HG02763 (cell line): ENCODE measurements at regions not wholly inside any gene's neighbourhood (a gene's known extent, or its start where the extent isn't known, plus 50 kb on each side); places are given as distances from the start of the nearest gene placed in this dataset.

Experiments used
- ATAC-seq: cut with Tn5 transposase; IDR thresholded peaks from one replicate; pipeline ENCODE4 v1.9.1; 2021; ENCODE audit warnings: mild to moderate bottlenecking, moderate library complexity; ENCODE audit not compliant: unreplicated experiment

DNA sequence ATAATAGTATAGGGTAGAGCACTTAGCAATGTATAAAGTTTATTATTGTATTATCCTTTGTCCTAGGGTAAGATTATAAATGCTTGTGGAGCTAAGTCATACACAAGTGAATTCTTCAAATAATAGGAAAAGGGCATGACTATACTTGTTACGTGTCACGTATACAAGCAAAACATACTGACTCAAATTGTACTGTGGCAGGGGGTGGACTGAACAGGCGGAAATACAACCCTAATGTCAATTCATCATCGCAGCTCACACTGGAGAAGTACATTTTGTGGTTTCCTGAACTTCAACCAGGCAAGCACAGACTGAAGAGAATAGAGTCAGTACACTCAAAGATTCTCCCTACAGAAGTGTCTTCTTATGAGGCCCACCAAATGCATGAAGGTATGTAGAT, 201.0 kb downstream of the MBD2 start:
- no peak for ATAC-seq

DNA sequence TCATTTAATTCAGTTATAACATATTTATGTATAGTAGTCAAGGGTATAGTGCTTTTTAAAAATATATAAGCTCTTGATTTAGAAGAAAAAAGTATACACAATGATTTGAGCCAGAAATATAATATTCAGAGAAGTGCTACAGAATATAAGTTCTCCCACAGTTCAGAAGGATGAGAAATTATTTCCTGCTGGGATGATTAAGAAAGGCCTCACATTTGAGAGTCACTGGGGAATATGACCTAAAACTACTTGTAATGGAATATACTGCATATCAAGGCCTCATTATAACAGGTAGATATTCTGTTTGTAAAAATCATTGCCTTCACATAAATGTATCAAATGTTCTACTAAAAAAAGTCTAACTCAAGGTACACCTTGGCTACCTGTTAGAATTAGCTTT, 203.5 kb downstream of the MBD2 start:
- ATAC-seq = no peak

DNA sequence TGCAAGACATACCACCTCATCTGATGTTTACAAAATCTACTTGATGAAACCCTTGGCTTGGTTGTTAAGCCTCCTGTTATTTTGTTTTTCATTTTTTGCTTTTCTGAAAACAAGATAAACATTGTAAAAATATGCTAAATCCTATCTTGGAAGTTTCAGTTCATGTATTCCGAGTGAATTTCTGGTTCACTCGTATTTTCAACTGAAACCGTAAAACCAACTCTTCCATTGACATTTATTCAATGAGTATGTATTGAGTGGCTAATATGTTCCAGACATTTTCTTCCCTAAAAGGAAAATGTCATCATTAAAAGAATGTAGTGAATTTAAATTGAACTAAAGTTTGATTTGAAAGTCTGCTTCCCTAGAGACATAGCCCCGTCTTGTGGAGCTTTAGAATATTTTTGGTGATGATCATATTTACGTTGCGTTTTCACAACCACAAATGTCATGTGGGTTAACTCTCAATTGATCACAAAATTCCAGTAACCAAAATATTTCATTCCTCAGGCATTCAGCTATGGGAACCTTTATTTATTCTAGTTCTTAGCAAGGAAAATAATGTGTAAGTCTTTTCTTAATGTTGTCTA, 204.2 kb downstream of the MBD2 start:
- ATAC-seq = no peak

DNA sequence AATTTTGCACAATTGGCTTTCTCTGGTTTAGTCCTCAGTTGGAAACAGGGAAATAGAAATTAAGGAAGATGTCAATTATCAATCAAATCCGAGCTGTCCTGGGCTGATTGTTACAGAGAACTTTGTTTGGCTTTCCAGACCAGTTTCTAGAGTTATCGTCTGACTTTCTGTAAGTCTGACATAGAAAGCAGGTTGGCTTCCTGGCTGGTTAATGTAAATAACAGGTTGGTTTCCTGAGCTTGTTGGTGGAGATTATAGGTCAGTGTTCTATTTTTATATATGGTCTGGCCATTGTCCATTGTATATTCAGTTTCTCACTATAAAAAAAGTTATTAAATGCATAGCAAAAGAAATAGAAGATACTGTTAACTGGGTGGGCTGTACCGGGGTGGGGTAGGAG, 204.8 kb downstream of the MBD2 start:
- ATAC-seq = no peak

DNA sequence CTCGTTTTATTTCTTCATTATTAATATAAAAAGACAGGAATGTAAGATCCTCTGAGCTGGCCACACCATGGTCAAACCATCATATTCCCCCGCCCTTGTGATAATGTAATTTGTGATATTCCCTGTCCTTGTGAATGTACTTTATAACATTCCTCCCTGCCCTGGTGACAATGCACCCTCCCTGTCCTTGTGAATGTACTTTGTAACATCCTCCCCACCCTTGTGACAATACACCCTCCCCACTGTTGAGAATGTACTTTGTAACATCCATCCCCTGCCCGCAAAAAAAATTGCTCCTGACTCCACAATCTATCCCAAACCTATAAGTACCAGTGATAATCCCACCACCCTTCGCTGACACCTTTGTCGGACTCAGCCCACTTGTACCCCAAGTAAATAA, 211.0 kb downstream of the MBD2 start:
- no peak for ATAC-seq

DNA sequence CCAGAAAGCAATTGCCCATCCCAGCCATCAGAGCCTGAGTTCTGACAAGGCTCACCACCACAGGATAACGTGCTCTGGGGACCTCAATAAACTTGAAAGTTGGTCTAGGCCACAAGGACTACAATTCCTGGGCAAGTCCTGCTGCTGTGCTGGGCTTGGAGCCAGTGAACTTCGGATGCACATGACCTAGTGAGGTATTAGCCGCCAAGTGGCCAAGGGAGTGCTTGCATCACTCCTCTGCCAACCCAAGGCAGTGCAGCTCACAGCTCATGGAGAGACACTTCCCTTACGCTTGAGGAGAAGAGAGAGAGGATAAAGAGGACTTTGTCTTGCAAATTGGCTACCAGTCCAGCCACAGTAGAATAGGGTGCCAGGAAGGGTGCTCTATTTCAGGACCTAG, 219.6 kb downstream of the MBD2 start:
- ATAC-seq = no peak

DNA sequence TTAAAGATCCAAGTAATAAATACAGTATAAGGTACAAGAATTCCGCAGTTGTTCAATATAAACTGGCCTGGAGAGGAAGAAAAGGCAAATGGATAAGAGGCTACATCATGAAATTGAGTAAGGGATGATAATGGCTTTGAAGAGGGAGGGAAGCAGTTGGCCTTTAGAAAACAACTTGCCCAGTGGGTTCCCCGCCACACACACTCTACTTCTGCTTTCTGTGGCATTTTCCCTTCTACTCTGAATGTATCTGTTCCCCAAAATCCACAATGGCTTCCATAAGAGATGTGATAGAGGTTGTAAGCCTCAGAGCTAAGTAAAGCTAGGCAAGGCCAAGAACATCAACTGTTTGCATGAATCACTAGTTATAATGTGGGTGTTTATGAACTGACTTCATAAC, 221.3 kb downstream of the MBD2 start:
- no peak for ATAC-seq

DNA sequence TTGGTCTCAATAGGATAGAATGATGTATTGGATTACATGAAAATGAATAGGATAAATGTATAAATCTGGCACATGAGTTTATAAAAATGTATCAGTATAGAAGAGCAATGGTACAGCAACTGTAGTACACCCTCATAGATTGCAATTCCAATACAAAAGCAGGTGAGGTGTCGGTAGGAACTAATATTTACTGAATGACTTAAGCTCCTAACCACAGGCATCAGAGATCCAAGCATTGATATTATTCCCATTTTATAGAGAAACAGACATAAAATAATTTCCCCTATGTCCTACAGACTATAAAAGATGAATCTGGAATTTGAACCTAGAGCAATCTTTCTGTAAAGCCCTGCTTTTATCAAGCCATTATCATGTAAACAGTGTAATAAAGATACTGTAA, 227.4 kb downstream of the MBD2 start:
- no peak for ATAC-seq

DNA sequence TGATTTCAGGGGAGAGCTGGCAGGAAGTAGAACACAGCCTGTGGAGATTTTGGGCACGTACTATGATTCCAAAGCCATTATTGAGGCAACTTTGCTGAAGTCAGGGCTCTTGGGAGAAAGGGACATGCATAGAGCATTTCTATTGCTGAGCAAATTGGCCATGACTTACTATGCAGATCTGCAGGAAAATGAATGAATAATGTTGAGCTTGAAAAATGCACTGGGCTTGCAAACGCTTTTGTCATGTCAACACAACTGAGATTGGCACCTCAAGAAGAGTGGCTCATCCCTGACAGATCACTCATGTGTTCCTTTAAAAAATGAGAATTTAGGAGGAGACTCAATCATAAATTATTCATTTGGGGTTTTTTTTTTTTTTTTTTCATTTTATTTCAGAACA, 230.5 kb downstream of the MBD2 start:
- no peak for ATAC-seq

DNA sequence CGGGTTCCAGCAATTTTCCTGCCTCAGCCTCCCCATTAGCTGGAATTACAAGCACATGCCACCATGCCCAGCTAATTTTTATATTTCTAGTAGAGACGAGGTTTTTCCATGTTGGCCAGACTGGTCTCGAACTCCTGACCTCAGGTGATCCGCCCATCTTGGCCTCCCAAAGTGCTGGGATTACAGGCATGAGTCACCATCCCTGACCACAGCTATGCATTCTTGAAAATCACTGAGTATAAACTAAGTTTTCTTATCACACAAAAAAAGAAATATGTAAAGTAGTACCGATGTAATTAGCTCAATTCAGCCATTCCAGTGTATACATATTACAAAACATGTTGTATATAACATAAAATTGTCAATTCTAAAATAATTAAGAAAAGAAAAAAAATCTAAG, 232.7 kb downstream of the MBD2 start:
- no peak for ATAC-seq

DNA sequence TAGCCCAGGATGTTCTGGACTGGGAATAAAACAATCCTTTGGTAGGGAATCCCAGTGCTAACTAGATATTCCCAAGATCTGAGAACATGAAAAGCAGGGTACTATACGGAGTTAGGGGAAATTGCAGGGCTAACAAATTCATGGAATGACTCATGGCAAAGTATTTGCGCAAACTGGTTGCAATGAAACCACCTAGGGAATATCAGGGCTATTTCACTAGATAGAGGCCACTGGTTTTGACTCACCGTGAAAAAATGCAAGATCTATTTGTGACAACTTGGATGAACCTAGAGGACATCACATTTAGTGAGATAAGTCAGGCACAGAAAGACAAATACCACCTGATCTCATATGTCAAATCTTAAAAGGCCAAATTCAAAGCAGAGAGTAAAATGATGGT, 233.3 kb downstream of the MBD2 start:
- ATAC-seq = no peak

DNA sequence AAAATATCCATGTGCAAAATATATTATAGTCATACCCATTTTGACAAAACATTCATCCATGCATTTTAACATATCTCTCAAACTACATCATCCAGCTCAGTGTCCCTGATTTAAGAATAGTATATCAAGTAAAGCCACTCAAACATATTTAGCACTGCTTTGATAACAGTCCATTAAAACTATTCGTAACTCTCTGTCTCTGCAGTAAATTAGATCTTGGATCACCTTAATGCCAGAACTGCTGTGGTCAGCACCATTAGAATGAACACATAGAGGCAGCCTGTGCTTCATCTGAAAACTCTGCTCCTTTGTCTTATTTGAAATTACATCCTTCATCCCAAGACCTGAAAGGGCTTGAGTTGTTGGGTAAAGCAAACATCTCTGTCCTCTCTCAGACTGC, 234.0 kb downstream of the MBD2 start:
- no peak for ATAC-seq

DNA sequence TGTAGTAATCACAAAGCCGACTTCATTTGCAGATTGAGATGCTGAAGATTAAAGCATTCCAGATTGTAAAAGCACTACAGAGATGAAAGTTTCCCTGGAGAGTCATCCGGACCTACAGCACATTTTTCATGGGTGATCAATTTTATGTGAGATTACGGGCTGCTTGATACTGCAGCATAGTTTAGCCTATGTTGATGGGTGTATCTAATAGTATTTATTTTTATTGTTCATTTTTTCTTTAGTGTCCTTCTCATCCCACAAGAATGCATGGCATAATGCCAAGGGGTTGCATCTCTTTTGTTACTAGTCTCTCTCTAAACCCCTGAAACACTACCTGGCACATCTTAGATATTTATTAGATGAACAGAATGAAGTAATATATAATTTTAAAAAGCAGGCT, 240.4 kb downstream of the MBD2 start:
- ATAC-seq = no peak

DNA sequence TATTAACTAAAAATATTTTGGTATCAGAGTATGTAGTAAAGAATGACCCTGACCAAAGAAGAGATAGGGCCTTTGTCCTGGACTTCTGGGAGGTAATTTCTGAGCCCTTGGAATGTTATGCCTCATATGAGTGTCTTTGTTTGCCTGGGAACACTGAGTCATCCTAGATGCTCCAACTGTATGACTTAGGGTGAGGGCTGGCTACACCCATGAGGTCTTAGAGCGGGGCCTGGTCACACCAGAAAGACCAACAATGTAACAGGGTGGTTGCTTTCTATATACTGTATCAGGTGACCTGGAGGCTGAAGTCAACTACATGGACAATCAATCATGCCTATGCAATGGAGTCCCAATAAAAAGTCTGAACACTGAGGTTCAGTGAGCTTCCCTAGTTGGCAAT, 253.1 kb downstream of the MBD2 start:
- ATAC-seq = no peak

DNA sequence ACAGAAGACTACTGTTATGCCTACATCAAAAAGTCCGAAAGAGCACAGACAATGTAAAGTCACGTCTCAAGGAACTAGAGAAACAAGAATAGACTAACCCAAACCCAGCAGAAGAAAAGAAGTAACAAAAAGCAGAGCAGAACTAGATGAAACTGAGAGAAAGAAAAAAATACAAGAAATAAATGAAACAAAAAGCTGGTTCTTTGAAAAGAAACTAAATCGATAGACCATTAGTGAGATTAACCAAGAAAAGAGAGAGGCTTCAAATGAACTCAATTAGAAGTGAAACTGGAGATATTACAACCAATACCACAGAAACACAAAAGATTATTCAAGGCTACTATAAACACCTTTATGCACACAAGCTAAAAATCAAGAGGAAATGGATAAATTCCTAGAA, 271.8 kb downstream of the MBD2 start:
- no peak for ATAC-seq

DNA sequence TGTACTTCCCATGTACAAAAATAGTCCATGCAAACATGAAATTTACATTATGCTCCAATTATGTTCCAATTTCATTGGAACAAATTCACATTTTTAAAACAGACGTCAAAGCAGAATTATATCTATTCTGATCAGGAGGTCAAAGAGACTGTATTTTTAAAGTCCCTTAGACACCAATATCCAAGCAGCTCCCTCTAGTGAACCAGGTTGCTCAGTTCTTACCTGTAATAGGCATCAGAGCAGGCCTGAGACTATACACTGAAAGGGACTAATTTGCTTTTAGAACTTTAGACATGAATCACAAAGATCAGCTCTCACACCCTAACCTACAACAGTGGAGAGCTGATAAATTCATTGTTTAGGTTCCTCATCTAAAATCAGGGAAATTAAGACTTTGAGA, 273.9 kb downstream of the MBD2 start:
- no peak for ATAC-seq

DNA sequence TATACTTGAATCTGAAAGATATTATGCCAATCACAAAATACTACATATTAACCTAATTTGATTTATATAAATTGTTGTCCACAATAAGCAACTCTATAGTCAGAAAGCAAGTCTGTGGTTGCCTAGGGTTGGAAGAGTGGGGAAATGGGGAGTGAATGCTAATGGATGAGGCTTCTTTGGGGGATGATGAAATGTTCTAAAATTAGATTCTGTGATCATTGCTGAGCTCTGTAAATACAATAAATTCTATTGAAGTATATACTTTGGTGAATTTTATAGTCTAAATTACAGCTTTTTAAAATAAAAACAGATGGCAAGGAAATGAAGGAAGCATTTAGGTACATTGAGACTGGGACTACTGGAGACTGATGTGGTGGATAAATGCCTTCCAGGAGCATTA, 275.5 kb downstream of the MBD2 start:
- ATAC-seq = no peak

DNA sequence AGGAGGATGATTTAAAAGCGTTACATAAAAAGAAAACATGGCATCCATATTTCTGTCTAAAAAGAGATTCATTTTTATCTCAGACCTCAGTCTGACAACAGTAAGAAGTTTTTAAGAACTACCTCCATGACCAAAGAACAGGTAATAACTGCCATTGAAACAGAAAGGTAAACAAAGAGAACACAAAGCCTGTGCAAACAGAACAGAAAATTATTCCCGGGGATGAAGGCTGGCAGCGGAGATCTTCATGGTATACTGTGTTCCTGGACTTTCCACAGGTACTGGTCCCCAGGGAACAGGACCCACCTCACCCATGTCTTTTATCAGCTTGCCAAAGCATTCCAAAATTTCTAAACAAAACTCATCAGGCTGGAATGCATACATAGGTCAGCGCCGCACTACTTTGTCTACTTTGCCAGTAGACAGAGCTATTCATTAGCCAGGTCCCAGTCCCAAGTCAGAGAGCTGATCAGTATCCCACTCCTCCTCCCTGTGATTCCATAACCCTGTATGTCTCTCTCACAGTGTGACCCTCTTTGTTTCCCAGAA, 277.3 kb downstream of the MBD2 start:
- no peak for ATAC-seq

DNA sequence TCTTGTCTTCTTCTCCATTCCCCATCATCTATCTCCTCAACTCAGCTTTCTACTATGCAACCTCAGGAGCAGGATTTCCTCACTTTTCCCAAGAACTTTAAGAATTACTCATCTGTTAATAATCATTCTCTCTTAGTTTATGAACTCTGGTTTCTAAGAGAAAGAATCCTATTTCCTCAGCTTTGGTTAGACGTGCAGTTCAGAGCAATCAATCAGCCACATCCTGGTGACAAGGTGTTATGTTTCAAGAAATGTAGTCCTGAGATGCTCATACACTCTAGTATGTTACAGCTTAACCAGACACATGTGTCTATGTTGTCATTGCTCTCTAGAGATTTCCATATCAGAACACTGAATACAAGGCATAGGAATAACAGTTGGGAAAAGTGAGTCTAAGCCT, 277.9 kb downstream of the MBD2 start:
- no peak for ATAC-seq

DNA sequence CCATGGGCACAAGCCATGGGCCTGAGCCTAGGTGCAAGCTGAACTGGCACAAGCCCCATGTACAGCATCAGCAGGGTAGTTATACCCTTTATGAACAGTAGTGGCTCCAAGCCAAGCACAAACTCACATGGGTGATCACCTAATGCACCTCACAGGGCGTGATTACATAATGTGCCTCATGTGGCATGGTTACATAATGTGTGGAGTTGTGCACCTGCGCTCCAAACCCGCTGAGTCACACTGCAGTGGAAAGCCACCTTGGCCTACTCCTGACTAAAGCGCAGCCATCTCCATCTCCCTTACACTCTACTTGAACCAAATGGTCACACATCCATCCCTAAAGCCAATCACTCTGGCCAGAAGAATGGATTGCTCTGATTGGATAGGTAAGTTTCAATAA, 279.7 kb downstream of the MBD2 start:
- no peak for ATAC-seq

DNA sequence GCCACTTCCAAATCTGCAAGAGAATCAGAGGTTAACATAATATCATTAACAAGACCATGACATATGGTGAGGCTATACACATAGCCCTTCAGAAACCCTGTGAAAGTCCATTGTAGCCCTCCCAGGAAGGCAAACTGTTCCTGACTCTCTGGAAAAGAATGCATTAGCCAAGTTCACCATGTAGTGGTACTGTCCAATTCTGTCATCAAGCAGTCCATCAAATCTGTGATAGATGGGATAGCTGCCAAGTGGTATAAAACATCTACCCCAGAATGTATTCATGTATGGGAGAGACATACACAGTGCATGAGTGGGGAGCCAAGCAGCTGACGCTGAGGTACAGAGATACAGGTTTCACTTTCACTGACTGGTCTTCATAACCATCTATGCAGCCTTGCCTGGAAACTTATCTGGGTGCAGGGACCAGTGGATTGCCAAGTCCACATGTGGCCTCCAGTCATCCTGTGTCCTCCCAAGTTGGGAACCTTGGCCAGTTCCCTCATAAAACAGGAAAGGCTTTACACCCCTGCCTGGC, 281.1 kb downstream of the MBD2 start:
- ATAC-seq = no peak

DNA sequence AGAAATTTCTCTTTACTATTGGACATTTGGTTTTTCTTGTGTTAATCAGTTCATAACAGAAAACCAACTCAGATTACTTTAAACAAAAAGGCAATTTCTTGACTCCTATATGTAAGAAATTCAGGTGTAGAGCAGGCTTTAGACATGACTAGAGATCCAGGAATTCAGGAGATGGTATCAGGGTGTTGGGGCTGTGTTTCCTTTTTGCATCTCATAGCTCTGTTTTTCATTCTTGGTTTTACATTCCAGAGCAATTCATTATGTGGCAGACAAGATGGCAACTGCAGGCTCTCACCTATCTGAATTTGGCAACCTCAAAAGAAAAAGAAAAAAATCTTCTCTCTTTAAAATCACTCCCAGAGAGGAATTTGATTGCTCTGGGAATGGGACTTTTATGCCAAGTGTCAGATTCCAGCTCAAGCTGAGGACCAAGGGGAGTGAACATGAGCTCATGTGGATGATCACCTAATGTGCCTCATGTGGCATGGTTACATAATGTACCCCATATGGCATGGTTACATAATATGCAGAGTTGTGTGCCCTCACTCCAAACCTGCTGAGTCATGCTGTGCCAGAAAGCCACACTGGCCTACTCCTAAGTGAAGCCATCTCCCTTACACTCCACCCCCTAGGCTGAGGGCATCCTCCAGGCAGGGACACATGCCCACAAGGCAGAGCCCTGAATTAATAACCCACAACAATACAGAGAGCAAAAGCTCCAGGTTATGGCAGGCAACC, 282.7 kb downstream of the MBD2 start:
- ATAC-seq = no peak

DNA sequence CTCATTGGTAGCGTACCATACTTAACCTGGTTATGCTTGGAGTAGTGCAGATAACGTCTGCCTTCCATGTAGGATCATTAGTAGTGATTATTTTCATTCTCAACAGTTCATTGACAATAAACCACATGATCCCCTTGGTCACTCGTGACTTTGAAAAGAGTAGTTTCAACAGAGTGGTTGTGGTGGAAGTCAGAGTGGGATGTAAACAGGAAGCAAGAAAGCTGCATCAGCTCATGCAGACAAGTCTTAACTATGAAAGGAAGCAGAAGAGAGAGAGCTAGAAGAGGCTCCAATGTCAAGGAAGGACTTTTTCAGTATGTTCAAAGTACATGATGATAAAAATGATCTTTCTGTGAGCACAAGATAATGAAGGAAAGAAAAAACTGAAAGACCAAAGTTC, 287.4 kb downstream of the MBD2 start:
- ATAC-seq = no peak
